ENCODE measurements at regions not wholly inside any gene's neighbourhood (a gene's known extent, or its start where the extent isn't known, plus 50 kb on each side); places are given as distances from the start of the nearest gene placed in this dataset.
"Not testable (repeated sequence)": the region's sequence is repeated elsewhere in the genome, so short reads cannot be mapped to it uniquely, and the experiment has no call there.

DNA sequence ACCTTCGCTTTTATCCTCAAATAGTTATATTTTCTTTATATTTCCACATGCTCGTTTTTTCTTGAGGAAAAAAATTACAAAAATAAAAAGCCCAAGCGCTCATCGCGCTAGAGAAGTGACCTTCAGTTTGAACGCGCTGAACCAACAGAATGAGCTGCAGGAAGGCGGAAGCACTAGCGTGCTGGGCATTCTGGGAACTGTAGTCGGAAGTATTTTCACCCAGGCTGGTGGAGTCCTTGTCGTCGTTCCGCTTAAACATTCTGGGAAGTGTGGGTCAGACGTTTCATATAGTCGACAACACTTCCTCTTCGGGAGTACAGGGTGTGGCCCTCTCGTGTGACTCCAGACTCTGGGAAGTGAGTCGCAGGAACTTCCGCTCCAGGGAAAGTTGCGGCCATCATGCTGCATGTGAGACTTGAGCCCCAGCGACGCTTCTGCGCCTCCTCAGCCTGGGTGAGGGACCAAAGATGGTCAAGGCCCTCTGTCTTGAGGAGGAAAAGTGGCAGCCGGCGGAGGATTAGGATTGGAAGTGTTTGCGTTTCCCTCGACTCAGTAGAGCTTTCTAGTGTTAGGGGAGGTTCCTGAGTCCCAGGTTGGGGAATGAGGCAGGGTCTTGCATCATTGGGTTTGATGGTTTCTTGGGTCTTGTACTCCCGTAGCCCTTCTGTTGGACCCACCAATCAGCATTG, 84.1 kb upstream of the GPR39 start:
- WGBS = 64% methylated on average over 28 of the region's 28 CpGs
- DNase-seq; H3K4me1 ChIP-seq (ENCODE audit: control insufficient read depth, insufficient read depth, low read length); H3K4me3 ChIP-seq (ENCODE audit: low read length); H3K27me3 ChIP-seq (ENCODE audit: control insufficient read depth, insufficient read depth); H3K27ac ChIP-seq (ENCODE audit: low read length); H3K9me3 ChIP-seq (ENCODE audit: control insufficient read depth, low read length); ATAC-seq; intact Hi-C loops (cut with DNase I): not testable (repeated sequence)

DNA sequence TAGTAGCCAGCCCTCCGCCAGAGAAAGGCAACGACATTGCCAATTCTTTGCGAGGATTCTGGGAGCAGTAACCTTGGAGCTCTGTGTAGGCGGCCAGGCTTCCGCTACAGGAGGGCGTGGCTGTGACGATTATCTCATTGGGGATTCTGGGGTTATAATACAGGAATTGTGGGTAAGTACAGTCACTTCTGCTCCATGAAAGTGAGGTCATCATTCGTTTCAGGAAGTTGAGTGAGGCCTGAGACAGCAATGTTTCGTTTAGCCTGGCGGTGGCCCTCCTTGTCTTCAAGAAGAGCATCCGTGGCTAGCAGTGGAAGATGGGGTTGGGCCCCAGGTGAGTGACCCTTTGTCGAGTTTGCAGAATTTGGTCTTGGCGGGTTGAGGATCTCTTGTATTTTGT, 79.5 kb upstream of the GPR39 start:
- H3K27me3 ChIP-seq (ENCODE audit: control insufficient read depth, insufficient read depth); H3K4me3 ChIP-seq (ENCODE audit: low read length); H3K27ac ChIP-seq (ENCODE audit: low read length); intact Hi-C loops (cut with DNase I); ATAC-seq; H3K9me3 ChIP-seq (ENCODE audit: control insufficient read depth, low read length); H3K4me1 ChIP-seq (ENCODE audit: control insufficient read depth, insufficient read depth, low read length): not testable (repeated sequence)
- whole genome bisulfite sequencing = 80% methylated on average over 12 of the region's 13 CpGs
- DNase-seq = peak in 1 of 3 donors; percentile 37

DNA sequence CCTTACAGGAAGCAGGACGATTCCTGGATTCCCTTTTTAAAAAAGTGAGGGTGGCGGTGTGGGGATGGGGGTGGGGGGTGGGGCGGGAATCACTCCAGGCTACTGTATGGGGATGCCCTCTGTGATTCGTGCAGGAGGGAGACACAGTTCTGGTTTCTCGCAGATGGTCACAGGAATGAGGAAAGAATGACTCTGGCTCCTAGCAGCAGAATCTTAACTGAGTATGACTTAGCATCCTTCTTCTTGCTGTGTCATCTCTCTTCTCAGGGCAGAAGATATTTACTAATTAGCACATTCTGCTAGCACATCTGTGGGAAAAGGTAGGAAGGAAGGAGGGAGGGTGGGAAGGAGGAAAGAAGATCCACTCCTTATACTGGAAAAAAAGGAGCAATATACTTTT, 78.8 kb upstream of the GPR39 start:
- ATAC-seq; intact Hi-C loops (cut with DNase I); H3K4me1 ChIP-seq (ENCODE audit: control insufficient read depth, insufficient read depth, low read length); DNase-seq; H3K4me3 ChIP-seq (ENCODE audit: low read length); H3K9me3 ChIP-seq (ENCODE audit: control insufficient read depth, low read length); H3K27me3 ChIP-seq (ENCODE audit: control insufficient read depth, insufficient read depth); H3K27ac ChIP-seq (ENCODE audit: low read length): not testable (repeated sequence)
- 60% methylated on average over 3 of the region's 5 CpGs for WGBS

DNA sequence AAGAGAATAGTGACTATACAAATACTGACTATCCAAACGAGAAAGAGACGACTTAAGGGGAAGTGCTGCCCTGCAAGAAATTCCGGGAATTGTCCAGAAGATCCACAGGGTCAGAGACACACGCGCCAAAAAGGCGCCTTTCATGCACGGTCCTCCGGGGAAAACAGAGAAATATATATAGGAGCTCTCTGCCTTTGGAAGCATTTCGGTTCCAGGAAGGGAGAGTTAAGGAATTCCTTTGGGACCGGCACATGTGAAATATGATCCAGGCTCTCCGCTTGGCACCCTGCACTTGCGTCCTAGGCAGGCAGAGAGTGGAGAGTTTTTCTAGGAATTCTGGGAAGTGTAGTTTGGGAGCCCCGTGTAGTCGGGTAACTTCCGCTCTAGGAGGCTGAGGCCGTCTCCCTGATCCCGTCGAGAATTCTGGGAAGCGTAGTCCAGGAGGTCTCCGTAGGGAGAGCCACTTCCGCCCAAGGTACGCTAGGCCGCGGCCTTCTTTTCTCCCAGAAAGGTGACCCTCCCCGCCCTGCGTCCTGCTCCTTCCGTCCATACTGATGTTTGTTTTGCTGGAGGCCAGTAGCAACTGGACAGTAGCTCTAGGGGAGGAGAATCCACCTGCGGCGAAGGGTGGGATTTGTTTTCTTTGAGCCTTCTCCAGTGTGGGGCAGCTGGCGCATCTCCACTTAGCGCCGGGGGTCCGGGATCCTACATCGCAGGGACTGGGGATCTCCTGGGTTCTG, 69.4 kb upstream of the GPR39 start:
- ATAC-seq (peak; percentile 100), DNase-seq (peak; percentile 85 to 89 (median 87))
- H3K9me3 ChIP-seq (ENCODE audit: control insufficient read depth, low read length); H3K27me3 ChIP-seq (ENCODE audit: control insufficient read depth, insufficient read depth); intact Hi-C loops (cut with DNase I); H3K4me1 ChIP-seq (ENCODE audit: control insufficient read depth, insufficient read depth, low read length): not testable (repeated sequence)
- 9% methylated on average over 34 of the region's 34 CpGs for WGBS
- H3K27ac ChIP-seq (ENCODE audit: low read length) = peak overlapping the region; percentile 14
- peak overlapping the region; percentile 55 for H3K4me3 ChIP-seq (ENCODE audit: low read length)

DNA sequence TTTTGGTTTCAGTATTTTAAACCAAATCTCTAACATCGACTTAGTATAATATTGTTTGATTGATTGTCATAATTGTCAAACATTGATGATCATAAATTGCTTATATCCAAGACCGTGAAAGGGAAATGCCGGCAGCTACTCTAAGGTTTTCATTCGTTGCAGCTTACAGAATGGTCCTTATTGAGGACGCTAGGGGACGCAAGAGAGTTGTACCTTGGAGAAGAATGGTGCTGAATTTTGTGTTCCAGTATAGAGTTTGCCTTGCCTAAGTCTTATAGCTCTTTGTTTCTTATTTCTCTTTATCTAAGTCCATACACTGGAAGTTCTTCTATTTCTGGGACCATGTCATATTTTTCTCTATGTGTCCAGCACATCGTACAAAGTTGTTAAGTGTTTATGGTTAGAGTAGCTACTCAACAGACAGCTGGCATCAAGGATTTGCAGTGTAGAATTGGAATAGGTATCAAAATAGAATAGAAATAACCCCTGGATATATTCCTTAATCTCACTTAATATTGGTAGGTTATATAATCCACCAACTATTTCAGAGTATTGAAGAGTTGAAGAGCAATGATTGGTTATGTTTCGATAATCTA, 67.4 kb upstream of the GPR39 start:
- 33% methylated on average over 8 of the region's 8 CpGs for WGBS
- H3K9me3 ChIP-seq (ENCODE audit: control insufficient read depth, low read length); H3K4me1 ChIP-seq (ENCODE audit: control insufficient read depth, insufficient read depth, low read length); ATAC-seq; H3K27me3 ChIP-seq (ENCODE audit: control insufficient read depth, insufficient read depth); H3K4me3 ChIP-seq (ENCODE audit: low read length); DNase-seq; intact Hi-C loops (cut with DNase I); H3K27ac ChIP-seq (ENCODE audit: low read length): not testable (repeated sequence)

DNA sequence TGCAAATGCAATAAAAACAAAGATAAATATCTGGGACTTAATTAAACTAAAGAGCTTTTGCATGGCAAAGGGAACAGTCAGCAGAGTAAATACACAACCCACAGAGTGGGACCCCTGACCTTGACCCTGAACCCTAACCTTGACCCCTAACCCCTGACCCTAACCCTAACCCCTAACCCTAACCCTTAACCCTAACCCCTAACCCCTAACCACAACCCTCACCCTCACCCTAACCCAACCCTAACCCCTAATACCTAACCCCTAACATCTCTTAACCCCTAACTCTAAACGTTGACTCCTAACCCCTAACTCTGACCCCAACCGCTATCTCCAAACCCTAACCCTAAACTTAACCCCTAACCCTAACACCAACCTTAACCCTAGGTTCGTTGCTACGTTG, 64.9 kb upstream of the GPR39 start:
- WGBS = 77% methylated on average over 4 of the region's 4 CpGs
- not testable (repeated sequence) for H3K27ac ChIP-seq (ENCODE audit: low read length)

DNA sequence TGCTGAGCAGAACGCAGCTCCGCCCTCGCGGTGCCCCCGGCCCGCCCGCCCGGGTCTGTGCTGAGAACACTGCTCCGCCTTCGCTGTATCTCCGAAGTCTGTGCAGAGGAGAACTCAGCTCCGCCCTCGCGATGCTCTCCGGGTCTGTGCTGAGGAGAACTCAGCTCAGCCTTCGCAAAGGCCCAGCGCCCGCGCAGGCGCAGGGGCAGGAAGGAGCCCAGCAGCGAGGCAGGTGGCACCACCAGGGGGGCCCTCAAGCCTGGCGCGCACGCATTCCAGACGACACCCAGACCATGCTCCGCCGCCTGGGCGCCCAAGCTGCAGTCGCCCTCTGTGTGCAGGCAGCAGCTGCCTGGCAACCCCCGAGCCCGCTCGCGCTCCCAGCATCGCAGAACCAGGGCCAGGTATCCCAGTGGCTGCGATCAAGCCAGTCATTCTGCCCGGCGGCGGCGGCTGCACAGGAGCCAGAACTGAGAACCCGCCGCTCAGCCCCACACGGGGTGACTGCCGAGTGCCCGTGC, 64.1 kb upstream of the GPR39 start:
- H3K9me3 ChIP-seq (ENCODE audit: control insufficient read depth, low read length); H3K27ac ChIP-seq (ENCODE audit: low read length); H3K4me1 ChIP-seq (ENCODE audit: control insufficient read depth, insufficient read depth, low read length); H3K4me3 ChIP-seq (ENCODE audit: low read length); intact Hi-C loops (cut with DNase I); H3K27me3 ChIP-seq (ENCODE audit: control insufficient read depth, insufficient read depth): not testable (repeated sequence)
- 4% methylated on average over 44 of the region's 44 CpGs for WGBS
- ATAC-seq (peak; percentile 86 to 90), DNase-seq (peak; percentile 20 to 59 (median 55))

More for the DNA sequence above, 64.9 kb upstream of the GPR39 start:
- DNase-seq; H3K27me3 ChIP-seq (ENCODE audit: control insufficient read depth, insufficient read depth); H3K9me3 ChIP-seq (ENCODE audit: control insufficient read depth, low read length); intact Hi-C loops (cut with DNase I); ATAC-seq; H3K4me3 ChIP-seq (ENCODE audit: low read length); H3K4me1 ChIP-seq (ENCODE audit: control insufficient read depth, insufficient read depth, low read length): not testable (repeated sequence)

DNA sequence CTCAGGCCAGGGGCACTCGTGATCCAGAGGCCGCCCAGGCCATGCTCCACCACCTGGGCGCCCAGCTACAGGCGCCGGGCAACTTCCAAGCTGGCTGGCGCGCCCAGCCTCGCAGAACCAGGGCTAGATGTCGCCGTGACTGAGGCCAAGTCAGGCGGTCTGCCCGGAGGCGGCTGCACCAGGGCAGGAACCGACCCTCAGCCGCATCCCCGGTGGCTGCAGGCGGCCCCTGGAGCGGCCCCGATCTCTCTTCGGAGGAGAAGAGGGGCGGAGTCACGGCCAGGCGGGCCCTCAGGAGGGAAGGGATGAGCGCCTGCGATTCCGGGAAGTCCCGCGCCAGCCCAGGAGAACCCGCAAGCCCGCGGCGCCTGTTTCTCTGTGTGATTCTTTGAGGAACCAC, 63.2 kb upstream of the GPR39 start:
- H3K4me1 ChIP-seq (ENCODE audit: control insufficient read depth, insufficient read depth, low read length); H3K9me3 ChIP-seq (ENCODE audit: control insufficient read depth, low read length); H3K27me3 ChIP-seq (ENCODE audit: control insufficient read depth, insufficient read depth); ATAC-seq; H3K27ac ChIP-seq (ENCODE audit: low read length); H3K4me3 ChIP-seq (ENCODE audit: low read length); intact Hi-C loops (cut with DNase I): not testable (repeated sequence)
- WGBS = 1% methylated on average over 29 of the region's 32 CpGs
- DNase-seq = peak; percentile 13 to 64 (median 43)

DNA sequence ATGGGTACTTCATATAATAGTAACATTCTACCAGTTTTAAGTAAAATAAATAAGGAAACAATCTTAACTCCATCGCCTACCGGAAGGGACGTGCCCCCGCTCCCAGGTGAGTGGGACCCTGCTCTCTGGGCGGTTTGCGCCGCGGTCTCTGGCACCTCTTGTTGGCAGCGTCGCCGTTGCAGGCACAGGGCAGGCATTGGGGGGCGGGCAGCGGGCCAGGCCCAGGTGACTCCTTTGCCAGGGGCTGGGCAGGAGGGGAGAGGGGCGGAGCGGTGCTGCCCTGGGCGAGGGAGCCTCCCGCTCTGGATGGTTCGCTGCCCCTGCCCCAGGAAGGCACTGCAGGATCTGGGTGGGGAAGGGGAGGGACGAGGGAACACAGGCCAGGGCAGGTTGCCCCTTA, 55.6 kb upstream of the GPR39 start:
- H3K27ac ChIP-seq (ENCODE audit: low read length); ATAC-seq; H3K9me3 ChIP-seq (ENCODE audit: control insufficient read depth, low read length); H3K27me3 ChIP-seq (ENCODE audit: control insufficient read depth, insufficient read depth); H3K4me3 ChIP-seq (ENCODE audit: low read length); intact Hi-C loops (cut with DNase I); H3K4me1 ChIP-seq (ENCODE audit: control insufficient read depth, insufficient read depth, low read length): not testable (repeated sequence)
- DNase-seq = peak; percentile 12 to 62 (median 53)
- 78% methylated on average over 19 of the region's 19 CpGs for WGBS

DNA sequence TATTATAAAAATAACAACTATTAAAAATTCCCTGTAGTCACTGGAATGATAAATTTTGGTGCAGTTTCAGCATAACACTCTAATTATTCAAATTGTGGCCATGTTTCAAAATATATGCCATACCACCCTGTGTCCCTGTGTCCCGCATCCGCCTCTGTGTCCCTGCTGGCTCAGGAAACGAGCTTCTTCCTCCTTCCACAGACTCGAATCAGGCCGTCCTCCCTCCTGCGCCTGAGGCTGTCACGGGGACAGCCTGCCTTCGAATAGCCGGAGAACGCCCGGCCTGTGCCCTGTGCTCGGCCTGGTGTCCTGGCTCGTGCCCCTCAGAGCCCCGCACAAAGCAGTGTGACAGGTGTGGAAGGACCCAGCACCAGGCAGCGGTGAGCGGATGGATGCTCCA, 55.1 kb upstream of the GPR39 start:
- ATAC-seq; H3K4me3 ChIP-seq (ENCODE audit: low read length); intact Hi-C loops (cut with DNase I); H3K27me3 ChIP-seq (ENCODE audit: control insufficient read depth, insufficient read depth); H3K4me1 ChIP-seq (ENCODE audit: control insufficient read depth, insufficient read depth, low read length); H3K9me3 ChIP-seq (ENCODE audit: control insufficient read depth, low read length); H3K27ac ChIP-seq (ENCODE audit: low read length): not testable (repeated sequence)
- 65% methylated on average over 13 of the region's 16 CpGs for WGBS
- DNase-seq = peak in 1 of 3 donors; percentile 34

DNA sequence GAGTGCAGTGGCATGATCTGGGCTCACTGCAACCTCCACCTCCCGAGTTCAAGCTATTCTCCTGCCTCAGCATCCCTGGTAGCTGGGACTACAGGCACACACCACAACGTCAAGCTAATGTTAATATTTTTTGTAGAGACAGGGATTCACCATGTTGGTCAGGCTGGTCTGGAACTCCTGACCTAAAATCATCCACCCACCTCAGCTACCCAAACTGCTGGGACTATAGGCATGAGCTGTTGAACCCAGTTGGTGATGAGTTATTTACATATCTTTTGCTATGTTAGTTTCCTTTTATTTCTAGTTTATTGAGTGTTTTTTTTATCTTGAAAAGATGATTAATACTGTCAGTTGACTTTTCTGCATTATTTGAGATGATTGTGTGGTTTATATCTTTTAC, 53.3 kb upstream of the GPR39 start:
- H3K27me3 ChIP-seq (ENCODE audit: control insufficient read depth, insufficient read depth); ATAC-seq; intact Hi-C loops (cut with DNase I); H3K9me3 ChIP-seq (ENCODE audit: control insufficient read depth, low read length); H3K4me1 ChIP-seq (ENCODE audit: control insufficient read depth, insufficient read depth, low read length); H3K27ac ChIP-seq (ENCODE audit: low read length); DNase-seq; H3K4me3 ChIP-seq (ENCODE audit: low read length): not testable (repeated sequence)
- 60% methylated on average over 2 of the region's 2 CpGs for WGBS
